OCI-LY1 (cell line): ENCODE measurements at regions not wholly inside any gene's neighbourhood (a gene's known extent, or its start where the extent isn't known, plus 50 kb on each side); places are given as distances from the start of the nearest gene placed in this dataset.

Source experiments
- H2AFZ ChIP-seq: fragments of 200-600 bp; sonication (generic), shearing (Covaris generic); 2 replicates; pipeline ENCODE4 v1.6.0; 2014; ENCODE audit warnings: antibody characterized with exemption, mild to moderate bottlenecking, low read length
- H3F3A ChIP-seq: fragments of 200-600 bp; sonication (generic), shearing (Covaris generic); 2 replicates; pipeline ENCODE4 v1.6.0; 2014; ENCODE audit warnings: mild to moderate bottlenecking, antibody characterized with exemption, low read length, moderate library complexity; ENCODE audit not compliant: insufficient read depth
- H3K27ac ChIP-seq: fragments of 200-600 bp; sonication (generic); 2 replicates; pipeline ENCODE4 v1.5.1; 2014; ENCODE audit warnings: low read length, mixed run types, mild to moderate bottlenecking, low read depth; ENCODE audit not compliant: poor library complexity, severe bottlenecking
- H3K27me3 ChIP-seq: fragments of 200-600 bp; sonication (generic); 2 replicates; pipeline ENCODE4 v1.6.0; 2014; ENCODE audit warnings: antibody characterized with exemption, mild to moderate bottlenecking, low read length, moderate library complexity; ENCODE audit not compliant: insufficient read depth
- H3K36me3 ChIP-seq: fragments of 200-600 bp; sonication (generic); 2 replicates; pipeline ENCODE4 v1.6.1; 2014; ENCODE audit warnings: mild to moderate bottlenecking, antibody characterized with exemption, low read length, moderate library complexity, mixed read lengths; ENCODE audit not compliant: insufficient read depth
- H3K4me1 ChIP-seq: fragments of 200-600 bp; sonication (generic); 2 replicates; pipeline ENCODE4 v1.5.1; 2014; ENCODE audit warnings: mild to moderate bottlenecking, low read length, moderate library complexity; ENCODE audit not compliant: insufficient read depth, severe bottlenecking
- H3K4me2 ChIP-seq: fragments of 200-600 bp; sonication (generic), shearing (Covaris generic); 2 replicates; pipeline ENCODE4 v1.6.1; 2014; ENCODE audit warnings: low read length
- H3K4me3 ChIP-seq: fragments of 200-600 bp; sonication (generic); 2 replicates; pipeline ENCODE4 v1.5.1; 2014; ENCODE audit warnings: low read length, low read depth, mild to moderate bottlenecking, mixed read lengths; ENCODE audit not compliant: poor library complexity, severe bottlenecking
- H3K79me2 ChIP-seq: fragments of 200-600 bp; shearing (Covaris generic); 2 replicates; pipeline ENCODE4 v1.6.1; 2016; ENCODE audit warnings: mixed run types, low read length, mixed read lengths; ENCODE audit not compliant: insufficient read depth
- H3K9ac ChIP-seq: fragments of 200-600 bp; sonication (generic), shearing (Covaris generic); 2 replicates; pipeline ENCODE4 v1.6.1; 2014; ENCODE audit warnings: mild to moderate bottlenecking, low read length, mixed read lengths
- H3K9me2 ChIP-seq: fragments of 200-600 bp; sonication (generic), shearing (Covaris generic); 2 replicates; pipeline ENCODE4 v1.6.1; 2014; ENCODE audit warnings: low read depth, mild to moderate bottlenecking, low read length, mixed read lengths
- H3K9me3 ChIP-seq: fragments of 200-600 bp; shearing (Covaris generic); 2 replicates; pipeline ENCODE4 v1.6.1; 2014; ENCODE audit warnings: low read length, mixed read lengths
- H4K20me1 ChIP-seq: fragments of 200-600 bp; sonication (generic), shearing (Covaris generic); 2 replicates; pipeline ENCODE4 v1.6.0; 2016; ENCODE audit warnings: mild to moderate bottlenecking, low read length; ENCODE audit not compliant: insufficient read depth
- EZH2 ChIP-seq: fragments of 200-600 bp; sonication (generic), shearing (Covaris generic); IDR thresholded peaks from 2 replicates; pipeline ENCODE4 v1.8.0; 2017; ENCODE audit warnings: borderline replicate concordance, mixed run types, mild to moderate bottlenecking, antibody characterized with exemption, low read length, moderate library complexity, mixed read lengths
- TF ChIP-seq, protein P1 (sequence below): fragments of 200-600 bp; sonication (generic), shearing (Covaris generic); IDR thresholded peaks from 2 replicates; pipeline ENCODE4 v1.5.1; 2017; ENCODE audit warnings: mild to moderate bottlenecking, antibody characterized with exemption, low read length, moderate library complexity, mixed read lengths

DNA sequence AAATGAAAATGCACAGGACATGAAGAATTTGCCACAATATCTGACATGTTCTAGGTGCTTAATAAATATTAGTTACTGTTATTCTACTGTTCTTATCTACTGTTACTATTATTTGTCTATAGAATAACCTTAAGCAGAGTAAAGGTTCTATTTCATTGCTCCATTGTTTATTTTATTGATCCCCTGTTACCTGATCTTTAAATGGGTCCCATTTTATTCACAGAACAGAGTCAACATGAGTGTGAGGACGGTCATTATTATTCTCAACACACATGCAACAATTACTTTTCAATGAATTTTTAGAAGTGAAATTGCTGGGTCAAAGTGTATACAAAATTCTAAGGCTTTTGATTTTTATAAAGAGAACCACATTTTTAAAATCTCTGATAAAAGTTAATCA lies 186.9 kb downstream of the AHR start:
- H3K4me2 ChIP-seq: no peak overlapping the region
- no peak overlapping the region for H2AFZ ChIP-seq
- H3K27ac ChIP-seq: no peak overlapping the region
- H3K9me3 ChIP-seq: no peaks in the 10 kb centered on the region
- H3K4me3 ChIP-seq: no peak overlapping the region
- H3K27me3 ChIP-seq: no peaks in the 10 kb centered on the region
- H3F3A ChIP-seq: no peaks in the 10 kb centered on the region
- H3K4me1 ChIP-seq: no peaks in the 10 kb centered on the region
- TF ChIP-seq EZH2: no peak
- TF ChIP-seq, protein P1, sequence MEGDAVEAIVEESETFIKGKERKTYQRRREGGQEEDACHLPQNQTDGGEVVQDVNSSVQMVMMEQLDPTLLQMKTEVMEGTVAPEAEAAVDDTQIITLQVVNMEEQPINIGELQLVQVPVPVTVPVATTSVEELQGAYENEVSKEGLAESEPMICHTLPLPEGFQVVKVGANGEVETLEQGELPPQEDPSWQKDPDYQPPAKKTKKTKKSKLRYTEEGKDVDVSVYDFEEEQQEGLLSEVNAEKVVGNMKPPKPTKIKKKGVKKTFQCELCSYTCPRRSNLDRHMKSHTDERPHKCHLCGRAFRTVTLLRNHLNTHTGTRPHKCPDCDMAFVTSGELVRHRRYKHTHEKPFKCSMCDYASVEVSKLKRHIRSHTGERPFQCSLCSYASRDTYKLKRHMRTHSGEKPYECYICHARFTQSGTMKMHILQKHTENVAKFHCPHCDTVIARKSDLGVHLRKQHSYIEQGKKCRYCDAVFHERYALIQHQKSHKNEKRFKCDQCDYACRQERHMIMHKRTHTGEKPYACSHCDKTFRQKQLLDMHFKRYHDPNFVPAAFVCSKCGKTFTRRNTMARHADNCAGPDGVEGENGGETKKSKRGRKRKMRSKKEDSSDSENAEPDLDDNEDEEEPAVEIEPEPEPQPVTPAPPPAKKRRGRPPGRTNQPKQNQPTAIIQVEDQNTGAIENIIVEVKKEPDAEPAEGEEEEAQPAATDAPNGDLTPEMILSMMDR: no peak
- H3K9ac ChIP-seq: no peak overlapping the region
- H3K36me3 ChIP-seq: no peaks in the 10 kb centered on the region
- H4K20me1 ChIP-seq: no peaks in the 10 kb centered on the region
- no peaks in the 10 kb centered on the region for H3K79me2 ChIP-seq
- H3K9me2 ChIP-seq: no peaks in the 10 kb centered on the region

DNA sequence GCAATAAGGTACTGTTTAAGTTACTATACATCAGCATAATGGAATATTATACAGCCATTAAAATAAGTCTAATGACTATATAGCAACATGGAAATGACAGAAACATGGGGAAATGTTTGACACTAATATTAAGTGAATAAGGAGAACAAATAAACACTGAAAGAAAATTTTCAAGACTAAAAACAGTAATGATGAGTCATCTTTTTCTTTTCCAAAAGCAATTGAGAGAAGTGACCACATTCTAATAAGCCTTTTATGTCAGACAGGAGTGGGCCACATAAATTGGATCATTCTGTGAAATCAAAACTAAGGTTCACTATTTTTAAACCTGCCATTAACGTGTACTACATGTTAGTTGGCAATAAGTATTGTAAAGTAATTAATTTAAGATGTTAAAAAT lies 187.5 kb downstream of the AHR start:
- H3K27me3 ChIP-seq: no peaks in the 10 kb centered on the region
- no peak overlapping the region for H2AFZ ChIP-seq
- no peaks in the 10 kb centered on the region for H3F3A ChIP-seq
- no peak overlapping the region for H3K4me3 ChIP-seq
- no peak overlapping the region for H3K27ac ChIP-seq
- H3K36me3 ChIP-seq: no peaks in the 10 kb centered on the region
- H3K4me2 ChIP-seq: no peak overlapping the region
- H3K4me1 ChIP-seq: no peaks in the 10 kb centered on the region
- no peaks in the 10 kb centered on the region for H3K79me2 ChIP-seq
- TF ChIP-seq, protein P1: no peak
- no peak for TF ChIP-seq EZH2
- no peaks in the 10 kb centered on the region for H3K9me2 ChIP-seq
- no peaks in the 10 kb centered on the region for H3K9me3 ChIP-seq
- no peak overlapping the region for H3K9ac ChIP-seq
- no peaks in the 10 kb centered on the region for H4K20me1 ChIP-seq

DNA sequence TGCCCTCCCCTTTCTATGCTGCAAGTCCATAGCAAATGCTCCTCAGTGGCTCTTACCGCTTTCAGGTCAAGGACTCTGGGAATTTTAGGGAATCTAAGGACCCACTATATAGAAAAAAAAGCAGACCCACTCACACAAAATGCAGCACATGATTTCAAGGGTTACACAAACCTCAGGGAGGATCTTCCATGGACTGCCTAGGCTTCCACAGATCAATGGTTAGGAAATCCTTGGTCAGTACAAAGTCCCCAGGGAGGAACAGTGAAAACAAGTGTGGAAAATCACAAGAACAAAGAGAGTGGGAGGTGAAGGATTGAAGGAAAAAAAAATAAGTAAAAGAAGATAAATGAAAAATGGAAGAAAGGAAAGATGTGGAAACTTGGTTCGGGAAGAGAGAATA lies 188.4 kb downstream of the AHR start:
- Histone ChIP-seq H3K9ac (no peak overlapping the region), H3K36me3 (no peaks in the 10 kb centered on the region), H3K4me1 (no peaks in the 10 kb centered on the region), H3K9me3 (no peaks in the 10 kb centered on the region), H3K79me2 (no peaks in the 10 kb centered on the region), H3K4me3 (no peak overlapping the region), H4K20me1 (no peaks in the 10 kb centered on the region), H2AFZ (no peak overlapping the region), H3K27me3 (no peaks in the 10 kb centered on the region), H3F3A (no peaks in the 10 kb centered on the region), H3K27ac (no peak overlapping the region), H3K9me2 (no peaks in the 10 kb centered on the region), H3K4me2 (no peak overlapping the region)
- TF ChIP-seq, protein P1: no peak
- no peak for TF ChIP-seq EZH2
